ENCODE measurements at regions not wholly inside any gene's neighbourhood (a gene's known extent, or its start where the extent isn't known, plus 50 kb on each side); places are given as distances from the start of the nearest gene placed in this dataset.

GRCh38 chrX:23127586-23127985, 127.8 kb downstream of the DDX53 start:
- TF ChIP-seq CTCF (IDR thresholded peaks at IDR 0.05), result no peak
- no peak for TF ChIP-seq POLR2A (IDR thresholded peaks at IDR 0.05)
- intact Hi-C loops (cut with DNase I), result no loop called here
- Histone ChIP-seq H3K4me3 (no peak overlapping the region), H3K36me3 (no peaks in the 10 kb centered on the region), H3K27me3 (no peaks in the 10 kb centered on the region), H3K27ac (no peak overlapping the region), H3K9me3 (no peaks in the 10 kb centered on the region), H3K4me1 (no peaks in the 10 kb centered on the region)
- DNase-seq, result no peak
- 95% methylated on average over 4 of the region's 4 CpGs; no CpG with 5 or more reads in 1 of the 2 donors for WGBS, 2 donors

GRCh38 chrX:23133551-23133950, 133.8 kb downstream of the DDX53 start:
- WGBS, 2 donors, result 56 to 77% methylated on average over 8 of the region's 8 CpGs
- TF ChIP-seq POLR2A (IDR thresholded peaks at IDR 0.05) (no peak), CTCF (IDR thresholded peaks at IDR 0.05) (no peak)

DNA sequence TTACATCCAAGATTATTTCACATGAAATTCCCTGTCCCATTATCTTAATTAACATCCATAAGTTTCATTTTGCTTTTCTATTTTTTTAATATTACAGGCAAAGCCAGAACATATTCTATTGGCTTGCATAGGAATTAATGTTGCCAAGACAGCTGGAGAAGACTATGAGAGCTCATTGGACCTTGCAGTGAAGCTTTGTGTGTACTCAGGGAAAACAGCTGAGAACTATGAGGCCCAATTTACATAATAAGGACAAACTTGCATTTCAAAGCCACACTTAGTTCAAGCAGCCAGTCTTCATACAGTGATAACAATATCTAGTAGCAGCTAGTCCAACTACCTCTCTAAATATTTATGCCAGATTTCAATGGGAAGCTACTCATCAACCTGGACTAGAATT, 134.4 kb downstream of the DDX53 start:
- Histone ChIP-seq H3K9me3 (no peaks in the 10 kb centered on the region), H3K4me3 (no peak overlapping the region), H3K27ac (no peak overlapping the region), H3K27me3 (no peaks in the 10 kb centered on the region), H3K4me1 (no peaks in the 10 kb centered on the region), H3K36me3 (no peaks in the 10 kb centered on the region)
- TF ChIP-seq CTCF (IDR thresholded peaks at IDR 0.05) (no peak), POLR2A (IDR thresholded peaks at IDR 0.05) (no peak)
- DNase-seq, result no peak
- intact Hi-C loops (cut with DNase I), result no loop called here

More at GRCh38 chrX:23133551-23133950, 133.8 kb downstream of the DDX53 start:
- Histone ChIP-seq H3K9me3 (no peaks in the 10 kb centered on the region), H3K4me1 (no peaks in the 10 kb centered on the region), H3K36me3 (no peaks in the 10 kb centered on the region), H3K27me3 (no peaks in the 10 kb centered on the region), H3K4me3 (no peak overlapping the region), H3K27ac (no peak overlapping the region)
- intact Hi-C loops (cut with DNase I), result no loop called here
- no peak for DNase-seq

DNA sequence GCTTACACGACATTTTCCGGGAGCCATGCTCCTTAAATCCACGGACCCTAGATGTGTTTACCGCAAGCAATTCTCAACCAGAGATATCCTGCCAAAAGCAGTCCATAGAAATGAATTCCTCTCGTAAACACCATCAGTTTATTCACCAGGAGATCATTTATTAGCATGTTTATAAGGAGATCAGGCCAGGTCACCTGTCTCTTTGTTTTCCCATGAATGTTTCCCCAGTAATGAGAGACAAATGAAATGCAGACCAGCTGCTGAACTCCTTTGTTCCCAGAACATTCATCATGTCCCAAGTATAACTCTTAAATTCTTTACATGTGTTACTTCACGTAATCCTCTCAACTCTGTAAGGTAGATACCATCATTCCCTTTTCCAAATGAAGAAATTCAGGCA, 137.1 kb downstream of the DDX53 start:
- H3K4me3 ChIP-seq, result no peak overlapping the region
- no peaks in the 10 kb centered on the region for H3K27me3 ChIP-seq
- H3K9me3 ChIP-seq, result no peaks in the 10 kb centered on the region
- 69 to 81% methylated on average over 3 to 6 of the region's 6 CpGs for WGBS, 2 donors
- TF ChIP-seq CTCF (IDR thresholded peaks at IDR 0.05) (no peak), POLR2A (IDR thresholded peaks at IDR 0.05) (no peak)
- no peaks in the 10 kb centered on the region for H3K4me1 ChIP-seq
- DNase-seq, result no peak
- intact Hi-C loops (cut with DNase I), result no loop called here
- no peak overlapping the region for H3K27ac ChIP-seq
- H3K36me3 ChIP-seq, result no peaks in the 10 kb centered on the region

DNA sequence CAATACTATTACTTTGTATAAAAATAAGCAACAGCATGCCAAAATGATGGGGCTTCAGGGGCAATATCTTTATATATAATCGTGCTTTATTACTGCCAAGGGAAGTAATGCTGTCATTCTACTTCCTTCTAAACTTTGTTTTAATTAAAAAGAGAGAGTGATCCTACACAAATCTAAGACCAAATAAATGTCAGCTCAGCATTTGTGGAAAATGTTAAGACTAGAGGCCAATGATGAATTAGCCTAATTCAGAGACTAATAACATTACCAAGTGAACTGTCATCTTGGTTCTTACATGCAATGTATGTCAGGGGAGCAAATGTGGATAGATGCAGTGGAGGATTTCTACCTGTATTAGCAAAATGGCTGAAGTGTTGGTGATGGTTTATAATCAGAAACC, 166.4 kb upstream of the PTCHD1 start:
- no peak overlapping the region for H3K4me3 ChIP-seq
- TF ChIP-seq CTCF (IDR thresholded peaks at IDR 0.05) (no peak), POLR2A (IDR thresholded peaks at IDR 0.05) (no peak)
- no peak overlapping the region for H3K27ac ChIP-seq
- DNase-seq, result no peak
- no peaks in the 10 kb centered on the region for H3K4me1 ChIP-seq
- no peaks in the 10 kb centered on the region for H3K27me3 ChIP-seq
- no peaks in the 10 kb centered on the region for H3K36me3 ChIP-seq
- intact Hi-C loops (cut with DNase I), result no loop called here
- 24 to 62% methylated on average over 1 of the region's 1 CpG for WGBS, 2 donors
- no peaks in the 10 kb centered on the region for H3K9me3 ChIP-seq

Data from esophagus squamous epithelium (tissue), 5 donors.